EH (cell line): ENCODE measurements at regions not wholly inside any gene's neighbourhood (a gene's known extent, or its start where the extent isn't known, plus 50 kb on each side); places are given as distances from the start of the nearest gene placed in this dataset.

Source experiments
- DNase-seq: peaks from one replicate; pipeline ENCODE4 v3.0.0-alpha.2; 2015; ENCODE audit warnings: low read depth

GRCh38 chrX:20320461-20321159, 53.9 kb upstream of the RPS6KA3 start:
- DNase-seq: no peak

GRCh38 chrX:20319054-20319453, 52.3 kb upstream of the RPS6KA3 start:
- DNase-seq: no peak

- DNase-seq: peak; percentile 25
Measured at GRCh38 chrX:20317873-20318272, 51.2 kb upstream of the RPS6KA3 start.
